Hypothalamus (tissue), 51 donors: ENCODE measurements at regions not wholly inside any gene's neighbourhood (a gene's known extent, or its start where the extent isn't known, plus 50 kb on each side); places are given as distances from the start of the nearest gene placed in this dataset.

Experiments
- DNase-seq, 51 donors: peaks; one replicate each; lab custom pipeline; 2025; lab: John Stamatoyannopoulos, UW

- DNase-seq, result no peak
Measured at GRCh38 chr11:120061036-120061760, 76.7 kb downstream of the TRIM29 start.

GRCh38 chr11:120060512-120060911 is 77.4 kb downstream of the TRIM29 start:
- no peak for DNase-seq

- no peak for DNase-seq
Measured at GRCh38 chr11:120058931-120059330, 79.0 kb downstream of the TRIM29 start.

- DNase-seq, result no peak
Measured at GRCh38 chr11:120057595-120058581, 80.0 kb downstream of the TRIM29 start.

- no peak for DNase-seq
Measured at GRCh38 chr11:120057028-120057330, 80.9 kb downstream of the TRIM29 start.

- DNase-seq, result peak in 3 of 51 donors; percentile 12 to 29 (median 27)
Measured at GRCh38 chr11:120056301-120057027, 81.4 kb downstream of the TRIM29 start.

- no peak for DNase-seq
Measured at GRCh38 chr11:120055646-120056045, 82.3 kb downstream of the TRIM29 start.

- no peak for DNase-seq
Measured at GRCh38 chr11:120054753-120055045, 83.2 kb downstream of the TRIM29 start.

- no peak for DNase-seq
Measured at GRCh38 chr11:120054016-120054752, 83.7 kb downstream of the TRIM29 start.

- no peak for DNase-seq
Measured at GRCh38 chr11:120052196-120052775, 85.6 kb downstream of the TRIM29 start.

GRCh38 chr11:120044011-120044675 is 93.8 kb downstream of the TRIM29 start:
- no peak for DNase-seq

GRCh38 chr11:120043328-120043945 is 94.5 kb downstream of the TRIM29 start:
- no peak for DNase-seq

- no peak for DNase-seq
Measured at GRCh38 chr11:120041625-120042024, 96.3 kb downstream of the TRIM29 start.

GRCh38 chr11:120040151-120040840 is 97.6 kb downstream of the TRIM29 start:
- no peak for DNase-seq

- no peak for DNase-seq
Measured at GRCh38 chr11:120039039-120039438, 98.9 kb downstream of the TRIM29 start.

GRCh38 chr11:120037111-120037510 is 100.8 kb downstream of the TRIM29 start:
- DNase-seq, result no peak

GRCh38 chr11:120035756-120036155 is 102.2 kb downstream of the TRIM29 start:
- no peak for DNase-seq

GRCh38 chr11:120034881-120035630 is 102.9 kb downstream of the TRIM29 start:
- peak in 6 of 51 donors; percentile 7 to 36 (median 24) for DNase-seq
